ENCODE measurements at regions not wholly inside any gene's neighbourhood (a gene's known extent, or its start where the extent isn't known, plus 50 kb on each side); places are given as distances from the start of the nearest gene placed in this dataset.

GRCh38 chr18:66078925-66079800 is 328.4 kb downstream of the CDH7 start:
- ChIA-PET POLR2A (no interaction called here), CTCF (no interaction called here)
- Mint-ChIP-seq H3K36me3 (peaks cover 14% of the 10 kb centered on the region), H3K9me3 (peaks cover 17% of the 10 kb centered on the region), H3K4me3 (no peak overlapping the region), H3K27me3 (ENCODE audit: low read depth) (no peaks in the 10 kb centered on the region), H3K27ac (no peak overlapping the region), H3K4me1 (peaks cover 18% of the 10 kb centered on the region)
- no peak for ATAC-seq
- no peak for TF ChIP-seq OVOL2 (CRISPR knock-in tag; IDR thresholded peaks at IDR 0.05; ENCODE audit: borderline replicate concordance)
- TF ChIP-seq FOXP1 (CRISPR knock-in tag; IDR thresholded peaks at IDR 0.05; ENCODE audit: borderline replicate concordance): no peak
- no peak for TF ChIP-seq JAZF1 (CRISPR knock-in tag; IDR thresholded peaks at IDR 0.05)
- TF ChIP-seq ZBTB21 (CRISPR knock-in tag; IDR thresholded peaks at IDR 0.05; ENCODE audit: borderline replicate concordance): no peak
- TF ChIP-seq, protein P1, sequence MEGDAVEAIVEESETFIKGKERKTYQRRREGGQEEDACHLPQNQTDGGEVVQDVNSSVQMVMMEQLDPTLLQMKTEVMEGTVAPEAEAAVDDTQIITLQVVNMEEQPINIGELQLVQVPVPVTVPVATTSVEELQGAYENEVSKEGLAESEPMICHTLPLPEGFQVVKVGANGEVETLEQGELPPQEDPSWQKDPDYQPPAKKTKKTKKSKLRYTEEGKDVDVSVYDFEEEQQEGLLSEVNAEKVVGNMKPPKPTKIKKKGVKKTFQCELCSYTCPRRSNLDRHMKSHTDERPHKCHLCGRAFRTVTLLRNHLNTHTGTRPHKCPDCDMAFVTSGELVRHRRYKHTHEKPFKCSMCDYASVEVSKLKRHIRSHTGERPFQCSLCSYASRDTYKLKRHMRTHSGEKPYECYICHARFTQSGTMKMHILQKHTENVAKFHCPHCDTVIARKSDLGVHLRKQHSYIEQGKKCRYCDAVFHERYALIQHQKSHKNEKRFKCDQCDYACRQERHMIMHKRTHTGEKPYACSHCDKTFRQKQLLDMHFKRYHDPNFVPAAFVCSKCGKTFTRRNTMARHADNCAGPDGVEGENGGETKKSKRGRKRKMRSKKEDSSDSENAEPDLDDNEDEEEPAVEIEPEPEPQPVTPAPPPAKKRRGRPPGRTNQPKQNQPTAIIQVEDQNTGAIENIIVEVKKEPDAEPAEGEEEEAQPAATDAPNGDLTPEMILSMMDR (IDR thresholded peaks at IDR 0.05): no peak
- TF ChIP-seq SP1 (CRISPR knock-in tag; conservative IDR thresholded peaks at IDR 0.05): no peak
- TF ChIP-seq NR1H2 (CRISPR knock-in tag; IDR thresholded peaks at IDR 0.05): no peak
- TF ChIP-seq STAT6 (CRISPR knock-in tag; conservative IDR thresholded peaks at IDR 0.05; ENCODE audit: low read depth): no peak
- TF ChIP-seq RELA (CRISPR knock-in tag; IDR thresholded peaks at IDR 0.05; ENCODE audit: borderline replicate concordance): no peak
- no peak for TF ChIP-seq NR3C1 (CRISPR knock-in tag; conservative IDR thresholded peaks at IDR 0.05; ENCODE audit: low read depth)
- DNase-seq (ENCODE audit: low spot score): no peak

- no peak for ATAC-seq
- Mint-ChIP-seq H3K36me3 (peaks cover 35% of the 10 kb centered on the region), H3K4me3 (no peak overlapping the region), H3K27ac (no peak overlapping the region), H3K9me3 (peaks cover 38% of the 10 kb centered on the region), H3K27me3 (ENCODE audit: low read depth) (no peaks in the 10 kb centered on the region), H3K4me1 (peaks cover 18% of the 10 kb centered on the region)
- ChIA-PET CTCF (no interaction called here), POLR2A (no interaction called here)
- no peak for DNase-seq (ENCODE audit: low spot score)
- TF ChIP-seq ZNF281 (CRISPR knock-in tag; IDR thresholded peaks at IDR 0.05): no peak
- TF ChIP-seq CREB1 (CRISPR knock-in tag; IDR thresholded peaks at IDR 0.05): no peak
- no peak for TF ChIP-seq TEAD4 (CRISPR knock-in tag; IDR thresholded peaks at IDR 0.05)
- TF ChIP-seq RELA (CRISPR knock-in tag; IDR thresholded peaks at IDR 0.05; ENCODE audit: borderline replicate concordance): no peak
- no peak for TF ChIP-seq PRDM15 (CRISPR knock-in tag; IDR thresholded peaks at IDR 0.05)
- TF ChIP-seq ZNF138 (CRISPR knock-in tag; conservative IDR thresholded peaks at IDR 0.05): no peak
- no peak for TF ChIP-seq ZNF416 (CRISPR knock-in tag; IDR thresholded peaks at IDR 0.05)
- TF ChIP-seq, protein P2, sequence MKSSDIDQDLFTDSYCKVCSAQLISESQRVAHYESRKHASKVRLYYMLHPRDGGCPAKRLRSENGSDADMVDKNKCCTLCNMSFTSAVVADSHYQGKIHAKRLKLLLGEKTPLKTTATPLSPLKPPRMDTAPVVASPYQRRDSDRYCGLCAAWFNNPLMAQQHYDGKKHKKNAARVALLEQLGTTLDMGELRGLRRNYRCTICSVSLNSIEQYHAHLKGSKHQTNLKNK (CRISPR knock-in tag; IDR thresholded peaks at IDR 0.05): no peak
Measured at GRCh38 chr18:66077066-66077465, 326.3 kb downstream of the CDH7 start.

Measured in WTC11 (cell line).